ENCODE measurements at regions not wholly inside any gene's neighbourhood (a gene's known extent, or its start where the extent isn't known, plus 50 kb on each side); places are given as distances from the start of the nearest gene placed in this dataset.

GRCh38 chr1:87513966-87514660 lies 185.4 kb downstream of the LMO4 start:
- Mint-ChIP-seq H3K27ac (no peak overlapping the region), H3K27me3 (ENCODE audit: low read depth) (no peaks in the 10 kb centered on the region), H3K4me3 (no peak overlapping the region), H3K9me3 (peaks cover 8% of the 10 kb centered on the region; the same call in 1 of the 2 replicates), H3K36me3 (no peaks in the 10 kb centered on the region), H3K4me1 (peaks cover 6% of the 10 kb centered on the region)
- TF ChIP-seq FOXK1 (CRISPR knock-in tag; IDR thresholded peaks at IDR 0.05) (no peak), NR1H2 (CRISPR knock-in tag; IDR thresholded peaks at IDR 0.05) (no peak), FOXP1 (CRISPR knock-in tag; IDR thresholded peaks at IDR 0.05; ENCODE audit: borderline replicate concordance) (no peak), HMGA2 (CRISPR knock-in tag; IDR thresholded peaks at IDR 0.05) (no peak), CBFB (CRISPR knock-in tag; IDR thresholded peaks at IDR 0.05; ENCODE audit: low read depth) (no peak), RORB (CRISPR knock-in tag; IDR thresholded peaks at IDR 0.05) (no peak), MXD4 (CRISPR knock-in tag; IDR thresholded peaks at IDR 0.05; ENCODE audit: borderline replicate concordance) (no peak)
- DNase-seq (ENCODE audit: low spot score) (no peak), ATAC-seq (no peak)
- ChIA-PET CTCF (no interaction called here), POLR2A (interaction anchor here (1.1 kb wide), 1 partner anchor 183 kb away, joined by 3 read pairs; no protein-coding TSS in a partner anchor)

GRCh38 chr1:87515781-87516180 lies 187.1 kb downstream of the LMO4 start:
- Mint-ChIP-seq H3K27me3 (ENCODE audit: low read depth) (no peaks in the 10 kb centered on the region), H3K4me3 (no peak overlapping the region), H3K4me1 (peaks cover 6% of the 10 kb centered on the region), H3K36me3 (no peaks in the 10 kb centered on the region), H3K27ac (no peak overlapping the region), H3K9me3 (peaks cover 8% of the 10 kb centered on the region; the same call in 1 of the 2 replicates)
- ChIA-PET CTCF (no interaction called here), POLR2A (no interaction called here)
- ATAC-seq (no peak), DNase-seq (ENCODE audit: low spot score) (no peak)
- no peak for TF ChIP-seq GTF2I (CRISPR knock-in tag; conservative IDR thresholded peaks at IDR 0.05)
- no peak for TF ChIP-seq ZNF423 (CRISPR knock-in tag; IDR thresholded peaks at IDR 0.05)
- no peak for TF ChIP-seq MXD4 (CRISPR knock-in tag; IDR thresholded peaks at IDR 0.05; ENCODE audit: borderline replicate concordance)
- no peak for TF ChIP-seq NR2C2 (CRISPR knock-in tag; IDR thresholded peaks at IDR 0.05)
- no peak for TF ChIP-seq ETV6 (CRISPR knock-in tag; IDR thresholded peaks at IDR 0.05)
- no peak for TF ChIP-seq ZSCAN18 (CRISPR knock-in tag; IDR thresholded peaks at IDR 0.05)
- no peak for TF ChIP-seq GRHL2 (CRISPR knock-in tag; IDR thresholded peaks at IDR 0.05; ENCODE audit: insufficient replicate concordance, severe bottlenecking)
- no peak for TF ChIP-seq NFYB (CRISPR knock-in tag; conservative IDR thresholded peaks at IDR 0.05; ENCODE audit: low read depth)
- no peak for TF ChIP-seq ZNF396 (CRISPR knock-in tag; IDR thresholded peaks at IDR 0.05; ENCODE audit: borderline replicate concordance)
- TF ChIP-seq AFF4 (CRISPR knock-in tag; IDR thresholded peaks at IDR 0.05; ENCODE audit: borderline replicate concordance) = no peak
- TF ChIP-seq ESRRA (CRISPR knock-in tag; IDR thresholded peaks at IDR 0.05; ENCODE audit: borderline replicate concordance) = no peak

- H3K27me3 Mint-ChIP-seq (ENCODE audit: low read depth) = no peaks in the 10 kb centered on the region
- ATAC-seq = no peak
- H3K4me3 Mint-ChIP-seq = no peak overlapping the region
- ChIA-PET CTCF (no interaction called here), POLR2A (no interaction called here)
- no peaks in the 10 kb centered on the region for H3K4me1 Mint-ChIP-seq
- DNase-seq (ENCODE audit: low spot score) = no peak
- no peaks in the 10 kb centered on the region for H3K36me3 Mint-ChIP-seq
- H3K9me3 Mint-ChIP-seq = peaks cover 13% of the 10 kb centered on the region
- no peak overlapping the region for H3K27ac Mint-ChIP-seq
- no peak for TF ChIP-seq ETV6 (CRISPR knock-in tag; IDR thresholded peaks at IDR 0.05)
- no peak for TF ChIP-seq RELA (CRISPR knock-in tag; IDR thresholded peaks at IDR 0.05; ENCODE audit: borderline replicate concordance)
- TF ChIP-seq CDX4 (CRISPR knock-in tag; IDR thresholded peaks at IDR 0.05; ENCODE audit: borderline replicate concordance) = no peak
- no peak for TF ChIP-seq FOXP4 (CRISPR knock-in tag; IDR thresholded peaks at IDR 0.05)
- TF ChIP-seq ATF6 (CRISPR knock-in tag; IDR thresholded peaks at IDR 0.05) = no peak
These were observed 190.1 kb downstream of the LMO4 start for GRCh38 chr1:87518794-87519193.
